Body of pancreas (tissue), 4 donors: ENCODE measurements at regions not wholly inside any gene's neighbourhood (a gene's known extent, or its start where the extent isn't known, plus 50 kb on each side); places are given as distances from the start of the nearest gene placed in this dataset.
"Not testable (repeated sequence)": the region's sequence is repeated elsewhere in the genome, so short reads cannot be mapped to it uniquely, and the experiment has no call there.

ENCODE experiments used
- ATAC-seq: fragments of 150-250 bp; one replicate; pipeline ENCODE4 v1.9.1; 2016
- DNase-seq, 4 donors: peaks; one replicate each; pipeline ENCODE4 v3.0.0-alpha.2; 2019
- H3K27ac ChIP-seq, 4 donors: fragments of 200-600 bp; sonication (generic); 1 replicate in 3 of 4; 2 replicates in 1 of 4; pipeline versions ENCODE4 v1.5.1 to v1.6.1; 2016 to 2019; ENCODE audit warnings: mild to moderate bottlenecking in 1 of 4, mixed read lengths in 1 of 4, moderate library complexity in 1 of 4
- H3K27me3 ChIP-seq, 2 donors: fragments of 200-600 bp; sonication (generic); one replicate each; pipeline ENCODE4 v1.6.0; 2016; ENCODE audit warnings: mild to moderate bottlenecking in 1 of 2
- H3K36me3 ChIP-seq, 2 donors: fragments of 200-600 bp; sonication (generic); replicated peaks in 1 of 2; 2 replicates each; pipeline ENCODE4 v1.5.1; 2016; ENCODE audit warnings: low read depth in 2 of 2; ENCODE audit not compliant: insufficient read depth in 1 of 2
- H3K4me1 ChIP-seq: fragments of 200-600 bp; sonication (generic); one replicate; pipeline ENCODE4 v1.6.0; 2016
- H3K4me3 ChIP-seq, 2 donors: fragments of 200-600 bp; sonication (generic); 1 replicate in 1 of 2; 2 replicates in 1 of 2; pipeline ENCODE4 v1.5.1; 2016 to 2019
- H3K9me3 ChIP-seq, 3 donors: fragments of 200-600 bp; sonication (generic); 1 replicate in 2 of 3; 2 replicates in 1 of 3; pipeline ENCODE4 v1.5.1; 2016
- CTCF ChIP-seq, 7 experiments: fragments of 450-650 bp in 4 of 7; fragments of 200-600 bp in 3 of 7; sonication (generic) in 3 of 7; IDR thresholded peaks; one replicate each; pipeline ENCODE4 v1.5.1; 2016 to 2019; ENCODE audit warnings: antibody characterized with exemption in 7 of 7
- POLR2A ChIP-seq, 3 donors: fragments of 450-650 bp; IDR thresholded peaks; one replicate each; pipeline ENCODE4 v1.6.1; 2016; ENCODE audit warnings: antibody characterized with exemption in 3 of 3, mild to moderate bottlenecking in 2 of 3
- WGBS, 2 donors: methylation state at CpG; one replicate each; pipeline ENCODE4 v1.1.5; 2017; 5-methylcytosine and 5-hydroxymethylcytosine counted together
- intact Hi-C: fragments of 100-400 bp; cut with DNase I; formaldehyde crosslinking; loops from one replicate; pipeline ENCODE4 v1.15.1; 2023

GRCh38 chr9:108259917-108260675, 595.7 kb downstream of the ACTL7B start:
- Histone ChIP-seq H3K36me3 (no peaks in the 10 kb centered on the region), H3K4me1 (no peaks in the 10 kb centered on the region), H3K9me3 (no peaks in the 10 kb centered on the region), H3K27ac (no peak overlapping the region), H3K27me3 (no peaks in the 10 kb centered on the region), H3K4me3 (no peak overlapping the region)
- ATAC-seq (no peak), DNase-seq (no peak)
- 90 to 91% methylated on average over 5 of the region's 5 CpGs for WGBS, 2 donors
- intact Hi-C loops = no loop called here
- TF ChIP-seq CTCF (IDR thresholded peaks at IDR 0.05) (no peak), POLR2A (IDR thresholded peaks at IDR 0.05) (no peak)

- ATAC-seq (no peak), DNase-seq (no peak)
- intact Hi-C loops = no loop called here
- Histone ChIP-seq H3K4me3 (no peak overlapping the region), H3K27ac (no peak overlapping the region), H3K27me3 (no peaks in the 10 kb centered on the region), H3K4me1 (no peaks in the 10 kb centered on the region), H3K9me3 (no peaks in the 10 kb centered on the region), H3K36me3 (no peaks in the 10 kb centered on the region)
- WGBS, 2 donors = 40 to 74% methylated on average over 2 of the region's 2 CpGs
- TF ChIP-seq POLR2A (IDR thresholded peaks at IDR 0.05) (no peak), CTCF (IDR thresholded peaks at IDR 0.05) (no peak)
These were observed 597.1 kb downstream of the ACTL7B start for GRCh38 chr9:108258640-108259039.

GRCh38 chr9:108257382-108257781, 598.4 kb downstream of the ACTL7B start:
- H3K27ac ChIP-seq = no peak overlapping the region
- no peak for ATAC-seq
- 63 to 71% methylated on average over 5 of the region's 5 CpGs for WGBS, 2 donors
- no peak overlapping the region for H3K4me3 ChIP-seq
- no peaks in the 10 kb centered on the region for H3K4me1 ChIP-seq
- no peak for TF ChIP-seq CTCF (IDR thresholded peaks at IDR 0.05)
- TF ChIP-seq POLR2A (IDR thresholded peaks at IDR 0.05) = no peak
- no peak for DNase-seq
- no peaks in the 10 kb centered on the region for H3K9me3 ChIP-seq
- H3K27me3 ChIP-seq = no peaks in the 10 kb centered on the region
- H3K36me3 ChIP-seq = no peaks in the 10 kb centered on the region
- intact Hi-C loops = no loop called here

- Histone ChIP-seq H3K4me1 (no peaks in the 10 kb centered on the region), H3K4me3 (no peak overlapping the region), H3K36me3 (no peaks in the 10 kb centered on the region), H3K9me3 (no peaks in the 10 kb centered on the region), H3K27me3 (no peaks in the 10 kb centered on the region), H3K27ac (no peak overlapping the region)
- TF ChIP-seq CTCF (IDR thresholded peaks at IDR 0.05) = no peak
- no peak for TF ChIP-seq POLR2A (IDR thresholded peaks at IDR 0.05)
- ATAC-seq (no peak), DNase-seq (no peak)
- intact Hi-C loops = no loop called here
- 57 to 73% methylated on average over 2 of the region's 2 CpGs for WGBS, 2 donors
These were observed 601.5 kb downstream of the ACTL7B start for GRCh38 chr9:108254236-108254635.

GRCh38 chr9:108247391-108247790, 608.4 kb downstream of the ACTL7B start:
- H3K9me3 ChIP-seq, DNase-seq, H3K27me3 ChIP-seq, H3K4me1 ChIP-seq, H3K36me3 ChIP-seq, intact Hi-C loops, H3K4me3 ChIP-seq, ATAC-seq, H3K27ac ChIP-seq: not testable (repeated sequence)
- WGBS, 2 donors = 92% methylated on average over 3 of the region's 3 CpGs
